Spleen (tissue), 11 donors: ENCODE measurements at regions not wholly inside any gene's neighbourhood (a gene's known extent, or its start where the extent isn't known, plus 50 kb on each side); places are given as distances from the start of the nearest gene placed in this dataset.
"Not testable (repeated sequence)": the region's sequence is repeated elsewhere in the genome, so short reads cannot be mapped to it uniquely, and the experiment has no call there.

Source experiments
- DNase-seq: peaks from one replicate; pipeline ENCODE4 v3.0.0-alpha.2; 2020
- H3K27ac ChIP-seq, 8 donors: fragments of 200-600 bp; sonication (generic) in 7 of 8; 1 replicate in 4 of 8; 2 replicates in 4 of 8; pipeline versions ENCODE4 v1.5.0 to v1.8.0; 2016 to 2021; ENCODE audit warnings: inconsistent platforms in 4 of 8, mild to moderate bottlenecking in 4 of 8, moderate library complexity in 1 of 8
- H3K27me3 ChIP-seq, 7 donors: fragments of 200-600 bp; sonication (generic) in 6 of 7; replicated peaks in 1 of 7; 1 replicate in 4 of 7; 2 replicates in 3 of 7; pipeline versions ENCODE4 v1.5.0 to v1.8.0; 2016 to 2021; ENCODE audit warnings: inconsistent platforms in 3 of 7, mild to moderate bottlenecking in 1 of 7
- H3K36me3 ChIP-seq, 6 donors: fragments of 200-600 bp; sonication (generic) in 5 of 6; 1 replicate in 4 of 6; 2 replicates in 2 of 6; pipeline versions ENCODE4 v1.5.0 to v1.8.0; 2016 to 2021; ENCODE audit warnings: inconsistent platforms in 2 of 6
- H3K4me1 ChIP-seq, 6 donors: fragments of 200-600 bp; sonication (generic) in 5 of 6; 1 replicate in 3 of 6; 2 replicates in 3 of 6; pipeline versions ENCODE4 v1.5.0 to v1.8.0; 2016 to 2021; ENCODE audit warnings: inconsistent platforms in 3 of 6
- H3K4me3 ChIP-seq, 8 donors: fragments of 200-600 bp; sonication (generic) in 7 of 8; 1 replicate in 4 of 8; 2 replicates in 4 of 8; pipeline versions ENCODE4 v1.5.0 to v1.8.0; 2016 to 2021; ENCODE audit warnings: inconsistent platforms in 4 of 8, mild to moderate bottlenecking in 4 of 8, moderate library complexity in 2 of 8
- H3K9me3 ChIP-seq, 8 donors: fragments of 200-600 bp; sonication (generic) in 7 of 8; 1 replicate in 4 of 8; 2 replicates in 4 of 8; pipeline versions ENCODE4 v1.5.0 to v1.8.0; 2016 to 2021; ENCODE audit warnings: inconsistent platforms in 4 of 8
- POLR2A ChIP-seq, 3 donors: fragments of 450-650 bp; IDR thresholded peaks; one replicate each; pipeline ENCODE4 v1.5.1; 2017; ENCODE audit warnings: antibody characterized with exemption in 3 of 3, mild to moderate bottlenecking in 1 of 3
- POLR2AphosphoS5 ChIP-seq, 3 donors: sonication (generic); formaldehyde crosslinking; IDR thresholded peaks; one replicate each; pipeline ENCODE4 v1.5.1; 2017; ENCODE audit warnings: antibody characterized with exemption in 3 of 3
- WGBS, 5 donors: extraction: QIAGEN DNeasy Blood & Tissue Kit in 3 of 5; methylation state at CpG; one replicate each; pipeline versions ENCODE4 v1.1.5 to v1.1.7; 2013 to 2018; 5-methylcytosine and 5-hydroxymethylcytosine counted together
- intact Hi-C: fragments of 100-400 bp; cut with DNase I; formaldehyde crosslinking; loops from one replicate; pipeline ENCODE4 v1.15.0; 2023; ENCODE audit warnings: low total_unique reads
- TF ChIP-seq, protein P1 (sequence below), 11 experiments: fragments of 200-600 bp in 7 of 11; fragments of 450-650 bp in 4 of 11; sonication (generic) in 4 of 11; IDR thresholded peaks in 8 of 11; conservative IDR thresholded peaks in 3 of 11; 1 replicate in 7 of 11; 2 replicates in 4 of 11; pipeline versions ENCODE4 v1.4.0 to v1.8.0; 2016 to 2021; ENCODE audit warnings: antibody characterized with exemption in 11 of 11, inconsistent platforms in 4 of 11, mild to moderate bottlenecking in 1 of 11
- donor health status: healthy with polysubstance abuse.
- donor health status: DM: no; HTN: no; CAD: no; lungs with moderate emphysema.
- donor health status: DM: no; HTN: no; CAD: no.
- donor health status: Bipolar disorder and iron deficiency.
- donor health status: healthy.
- donor health status: DM: no; HTN: no; CAD: no.
- donor health status: DM: yes; HTN: yes; CAD: no.

GRCh38 chr10:3559011-3559410 lies 226.0 kb downstream of the KLF6 start:
- DNase-seq, result no peak
- no peak overlapping the region for H3K27ac ChIP-seq
- no peaks in the 10 kb centered on the region for H3K36me3 ChIP-seq
- H3K4me3 ChIP-seq, result no peak overlapping the region
- peaks cover 0 to 7% (median 4%) of the 10 kb centered on the region in 6 donors for H3K4me1 ChIP-seq
- whole genome bisulfite sequencing, 5 donors, result 91 to 98% (median 94%) methylated on average over 2 of the region's 2 CpGs
- H3K9me3 ChIP-seq, result no peaks in the 10 kb centered on the region
- intact Hi-C loops, result no loop called here
- H3K27me3 ChIP-seq, result no peaks in the 10 kb centered on the region
- TF ChIP-seq POLR2AphosphoS5 (IDR thresholded peaks at IDR 0.05), result no peak

GRCh38 chr10:3556191-3557017 lies 228.6 kb downstream of the KLF6 start:
- intact Hi-C loops, H3K27ac ChIP-seq, H3K27me3 ChIP-seq, H3K9me3 ChIP-seq, H3K4me3 ChIP-seq, DNase-seq, H3K4me1 ChIP-seq, H3K36me3 ChIP-seq: not testable (repeated sequence)
- WGBS, 5 donors, result 66 to 94% (median 90%) methylated on average over 46 of the region's 46 CpGs

DNA sequence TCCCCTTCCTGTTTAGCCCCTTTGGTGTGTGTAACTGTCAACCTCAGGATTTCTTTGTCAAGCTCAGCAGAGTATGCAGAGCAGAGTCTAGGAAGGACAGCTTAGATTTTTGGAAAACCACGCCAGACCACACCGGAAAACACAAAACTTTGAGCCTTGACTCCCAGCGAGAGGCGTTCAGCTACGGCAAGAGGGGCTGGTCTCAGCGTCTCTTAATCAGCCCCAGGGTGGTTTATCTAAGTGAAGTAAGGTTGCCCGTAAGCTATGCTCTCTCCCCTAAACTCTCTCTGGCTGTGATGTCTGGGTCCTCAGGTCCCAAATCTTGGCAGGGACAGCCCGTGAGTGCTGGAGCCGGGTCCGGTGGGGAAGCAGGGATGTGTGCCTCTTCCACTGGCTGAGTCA lies 230.9 kb downstream of the KLF6 start:
- intact Hi-C loops, result no loop called here
- WGBS, 5 donors, result 11 to 43% (median 25%) methylated on average over 9 to 10 of the region's 10 CpGs
- peaks cover 0 to 9% (median 4%) of the 10 kb centered on the region in 6 donors for H3K4me1 ChIP-seq
- H3K27ac ChIP-seq, result no peak overlapping the region
- no peaks in the 10 kb centered on the region for H3K27me3 ChIP-seq
- no peaks in the 10 kb centered on the region for H3K36me3 ChIP-seq
- TF ChIP-seq POLR2A (IDR thresholded peaks at IDR 0.05) (no peak), POLR2AphosphoS5 (IDR thresholded peaks at IDR 0.05) (no peak)
- TF ChIP-seq, protein P1, sequence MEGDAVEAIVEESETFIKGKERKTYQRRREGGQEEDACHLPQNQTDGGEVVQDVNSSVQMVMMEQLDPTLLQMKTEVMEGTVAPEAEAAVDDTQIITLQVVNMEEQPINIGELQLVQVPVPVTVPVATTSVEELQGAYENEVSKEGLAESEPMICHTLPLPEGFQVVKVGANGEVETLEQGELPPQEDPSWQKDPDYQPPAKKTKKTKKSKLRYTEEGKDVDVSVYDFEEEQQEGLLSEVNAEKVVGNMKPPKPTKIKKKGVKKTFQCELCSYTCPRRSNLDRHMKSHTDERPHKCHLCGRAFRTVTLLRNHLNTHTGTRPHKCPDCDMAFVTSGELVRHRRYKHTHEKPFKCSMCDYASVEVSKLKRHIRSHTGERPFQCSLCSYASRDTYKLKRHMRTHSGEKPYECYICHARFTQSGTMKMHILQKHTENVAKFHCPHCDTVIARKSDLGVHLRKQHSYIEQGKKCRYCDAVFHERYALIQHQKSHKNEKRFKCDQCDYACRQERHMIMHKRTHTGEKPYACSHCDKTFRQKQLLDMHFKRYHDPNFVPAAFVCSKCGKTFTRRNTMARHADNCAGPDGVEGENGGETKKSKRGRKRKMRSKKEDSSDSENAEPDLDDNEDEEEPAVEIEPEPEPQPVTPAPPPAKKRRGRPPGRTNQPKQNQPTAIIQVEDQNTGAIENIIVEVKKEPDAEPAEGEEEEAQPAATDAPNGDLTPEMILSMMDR (IDR thresholded peaks at IDR 0.05 in 8 of 11, conservative IDR thresholded peaks at IDR 0.05 in 3 of 11), result no peak
- no peak overlapping the region for H3K4me3 ChIP-seq
- no peak for DNase-seq
- no peaks in the 10 kb centered on the region for H3K9me3 ChIP-seq

DNA sequence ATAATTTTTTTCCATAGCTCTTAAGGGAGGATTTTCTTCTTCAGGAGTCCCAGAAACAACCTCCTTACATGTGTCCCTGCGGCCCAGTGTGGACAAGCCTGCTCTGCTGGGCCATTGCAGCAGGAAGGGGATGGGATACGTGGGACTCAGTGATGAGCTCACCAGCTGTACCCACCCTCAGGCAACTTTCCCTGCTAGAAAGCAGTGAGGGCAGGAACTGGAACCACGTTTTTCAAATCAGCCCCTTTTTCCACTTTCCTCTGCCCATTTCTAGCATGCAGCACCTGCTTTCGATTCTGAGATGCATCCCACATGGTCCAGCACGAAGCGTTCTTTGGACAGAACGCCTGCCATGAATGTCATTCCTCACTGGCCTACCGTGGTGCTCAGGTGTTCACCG lies 232.7 kb downstream of the KLF6 start:
- intact Hi-C loops, result no loop called here
- no peak overlapping the region for H3K27ac ChIP-seq
- 84 to 90% (median 86%) methylated on average over 9 of the region's 9 CpGs for WGBS, 5 donors
- no peak for DNase-seq
- no peaks in the 10 kb centered on the region for H3K36me3 ChIP-seq
- H3K4me3 ChIP-seq, result no peak overlapping the region
- peaks cover 0 to 13% (median 4%) of the 10 kb centered on the region in 6 donors for H3K4me1 ChIP-seq
- TF ChIP-seq POLR2A (IDR thresholded peaks at IDR 0.05), result no peak
- TF ChIP-seq POLR2AphosphoS5 (IDR thresholded peaks at IDR 0.05), result no peak
- TF ChIP-seq, protein P1 (IDR thresholded peaks at IDR 0.05 in 8 of 11, conservative IDR thresholded peaks at IDR 0.05 in 3 of 11), result no peak
- H3K27me3 ChIP-seq, result no peaks in the 10 kb centered on the region
- peaks cover 0 to 8% (median 0%) of the 10 kb centered on the region in 8 donors for H3K9me3 ChIP-seq

- no peaks in the 10 kb centered on the region for H3K27me3 ChIP-seq
- TF ChIP-seq POLR2A (IDR thresholded peaks at IDR 0.05), result no peak
- no peak for TF ChIP-seq POLR2AphosphoS5 (IDR thresholded peaks at IDR 0.05)
- TF ChIP-seq, protein P1 (IDR thresholded peaks at IDR 0.05 in 8 of 11, conservative IDR thresholded peaks at IDR 0.05 in 3 of 11), result no peak
- intact Hi-C loops, result no loop called here
- peaks cover 0 to 13% (median 4%) of the 10 kb centered on the region in 6 donors for H3K4me1 ChIP-seq
- H3K36me3 ChIP-seq, result no peaks in the 10 kb centered on the region
- no peak overlapping the region for H3K4me3 ChIP-seq
- WGBS, 5 donors, result 75 to 93% (median 87%) methylated on average over 10 to 11 of the region's 11 CpGs
- H3K9me3 ChIP-seq, result peaks cover 0 to 8% (median 0%) of the 10 kb centered on the region in 8 donors
- H3K27ac ChIP-seq, result no peak overlapping the region
- DNase-seq, result no peak
Measured at GRCh38 chr10:3551761-3552160, 233.2 kb downstream of the KLF6 start.
